CD1c-positive myeloid dendritic cell (primary cell): ENCODE measurements at regions not wholly inside any gene's neighbourhood (a gene's known extent, or its start where the extent isn't known, plus 50 kb on each side); places are given as distances from the start of the nearest gene placed in this dataset.

ENCODE experiments used
- DNase-seq: peaks from one replicate; pipeline ENCODE4 v3.0.0-alpha.2; 2016; ENCODE audit errors: extremely low spot score

DNA sequence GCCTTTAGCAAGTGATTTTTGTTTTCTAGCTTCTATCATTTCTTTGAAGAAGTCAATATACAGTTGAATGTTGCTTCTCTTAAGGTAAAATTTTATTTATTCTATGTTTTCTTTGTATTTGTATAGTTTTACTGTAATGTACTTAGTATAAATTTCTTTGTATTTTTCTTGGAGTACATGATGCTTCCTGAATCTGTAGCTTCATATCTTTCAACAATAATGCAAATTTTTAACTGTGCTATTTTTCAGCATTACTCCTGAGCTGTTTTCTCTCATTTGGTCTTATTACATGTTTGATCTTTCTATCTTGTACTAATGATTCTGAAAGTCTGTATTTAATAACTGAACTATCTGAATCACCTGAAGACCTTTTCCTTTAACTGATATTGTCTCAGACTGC is 253.9 kb upstream of the NXPH2 start:
- no peak for DNase-seq

GRCh38 chr2:139033300-139033699 is 253.1 kb upstream of the NXPH2 start:
- no peak for DNase-seq

DNA sequence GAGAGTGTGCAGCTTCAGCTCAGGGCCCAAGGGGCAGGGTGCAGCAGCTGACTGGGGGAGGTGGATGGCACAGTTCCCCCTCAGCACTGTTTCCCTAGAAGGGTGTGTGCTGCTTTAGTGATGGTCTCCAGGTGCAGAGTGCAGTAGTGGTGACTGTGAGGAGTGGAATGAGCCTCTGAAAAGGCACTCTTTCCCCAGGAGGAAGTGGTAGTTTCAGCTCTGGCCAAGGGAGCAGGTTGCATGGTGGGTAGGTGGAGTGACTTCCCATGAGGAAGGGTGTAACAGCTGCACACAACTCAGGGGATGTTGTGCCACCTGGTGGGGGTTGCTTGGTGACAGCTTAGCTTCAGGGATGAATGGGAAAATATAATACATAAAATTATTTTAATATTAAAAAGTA is 251.5 kb upstream of the NXPH2 start:
- DNase-seq, result no peak

- DNase-seq, result no peak
Measured at GRCh38 chr2:139020287-139020686, 240.1 kb upstream of the NXPH2 start.

DNA sequence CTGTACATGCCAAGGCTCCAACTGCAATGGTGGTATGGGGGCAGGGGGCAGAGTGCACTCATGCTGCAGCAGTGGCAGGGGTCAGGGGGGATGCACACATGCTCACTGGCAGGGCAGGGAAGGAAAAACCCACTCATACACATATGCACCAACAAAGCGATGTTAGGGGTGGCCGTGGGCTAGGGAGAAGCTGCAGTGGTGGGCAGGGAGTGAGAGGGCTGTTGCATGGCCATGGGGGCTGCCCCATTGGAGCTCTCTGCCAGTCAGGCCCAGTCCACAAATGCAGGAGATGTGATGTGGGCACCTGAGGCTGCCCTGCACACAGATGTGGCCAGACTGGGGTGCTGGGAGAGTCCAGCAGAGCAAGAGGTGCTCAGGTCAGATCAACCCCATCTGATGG is 238.1 kb upstream of the NXPH2 start:
- DNase-seq, result no peak

GRCh38 chr2:139007130-139007529 is 226.9 kb upstream of the NXPH2 start:
- no peak for DNase-seq

- DNase-seq, result no peak
Measured at GRCh38 chr2:139000131-139000785, 220.1 kb upstream of the NXPH2 start.

DNA sequence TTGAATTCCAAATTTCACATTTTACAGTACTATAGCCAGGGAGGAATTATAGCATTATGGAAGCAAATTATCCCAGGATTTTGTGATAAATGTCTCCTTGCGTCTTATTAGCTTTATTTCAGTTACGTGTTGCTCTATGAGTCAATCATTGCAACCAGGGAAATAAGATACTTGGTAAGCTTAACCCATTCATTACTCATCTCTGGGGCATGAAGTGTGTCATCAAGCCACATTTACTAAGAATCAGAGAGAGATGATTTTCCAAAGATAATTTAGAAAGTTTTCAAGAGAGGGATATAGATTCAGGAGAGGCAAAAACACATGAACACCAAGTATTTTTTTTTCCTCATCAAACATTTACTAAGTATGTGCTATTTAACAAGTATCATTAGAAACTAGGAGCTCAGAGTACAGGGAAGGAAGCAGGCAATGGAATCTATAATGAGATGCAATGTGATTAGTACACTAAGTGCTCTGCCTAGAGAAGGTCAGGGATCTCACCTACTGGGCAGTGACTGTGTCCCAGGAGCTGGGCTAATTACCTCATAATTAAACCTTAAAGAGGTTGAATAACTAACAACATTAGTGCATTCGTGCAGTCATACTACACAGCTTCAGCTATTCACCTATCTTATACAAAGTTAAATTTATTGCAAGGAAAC is 217.8 kb upstream of the NXPH2 start:
- DNase-seq, result no peak

DNA sequence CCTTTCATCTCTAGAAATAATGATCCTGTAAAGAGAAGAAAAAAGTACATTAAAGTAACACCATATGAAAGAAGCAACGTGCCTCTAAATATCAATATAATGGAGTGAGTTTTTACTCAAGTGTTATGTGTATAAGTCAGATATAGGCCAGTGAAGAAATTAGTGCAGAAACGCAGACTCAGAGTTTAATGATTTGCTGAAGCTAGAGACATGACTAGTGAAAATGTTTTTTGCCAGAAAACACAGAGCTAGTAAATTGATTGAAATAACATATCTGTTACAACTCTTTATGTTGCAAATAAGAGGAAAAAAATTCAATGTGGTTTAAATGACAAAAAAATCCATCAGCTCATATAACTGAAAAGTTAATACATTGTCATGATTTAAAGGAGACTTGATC is 217.2 kb upstream of the NXPH2 start:
- no peak for DNase-seq

DNA sequence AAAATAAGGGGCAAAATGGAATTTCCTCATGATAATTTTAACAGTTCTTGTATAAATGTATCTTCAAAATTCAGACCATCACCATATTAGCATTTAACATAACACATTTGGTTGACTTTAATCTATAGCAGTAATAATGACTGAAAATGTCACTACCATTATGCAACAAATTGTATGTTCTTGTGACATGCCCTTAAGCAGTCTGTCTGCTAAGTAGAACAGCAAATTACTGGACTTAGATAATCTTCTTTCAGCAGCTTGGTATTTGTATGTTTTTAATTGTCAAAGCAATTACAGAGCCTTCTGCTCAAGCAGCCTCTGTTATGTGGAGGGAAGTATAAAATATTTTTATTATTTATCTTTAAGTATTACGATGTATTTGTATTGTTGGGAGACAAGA is 214.3 kb upstream of the NXPH2 start:
- DNase-seq, result no peak

DNA sequence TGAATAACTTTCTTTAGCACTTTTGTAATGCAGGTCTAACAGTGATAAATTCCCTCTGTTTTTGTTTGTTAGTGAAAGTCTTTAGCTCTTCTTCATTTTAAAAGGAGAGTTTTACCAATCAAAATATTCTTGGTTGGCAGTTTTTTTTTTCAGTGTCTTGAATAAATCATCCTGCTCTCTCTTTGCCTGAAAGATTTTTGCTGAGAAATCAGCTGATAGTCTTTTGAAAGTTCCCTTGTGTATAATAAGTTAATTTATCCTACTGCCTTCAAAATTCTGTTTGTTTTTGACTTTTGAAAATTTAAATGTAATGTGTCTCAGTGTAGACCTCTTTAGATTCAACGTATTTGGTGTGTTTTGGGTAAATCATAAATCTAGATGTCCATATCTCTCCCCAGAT is 205.7 kb upstream of the NXPH2 start:
- no peak for DNase-seq

- no peak for DNase-seq
Measured at GRCh38 chr2:138979131-138979785, 199.1 kb upstream of the NXPH2 start.

DNA sequence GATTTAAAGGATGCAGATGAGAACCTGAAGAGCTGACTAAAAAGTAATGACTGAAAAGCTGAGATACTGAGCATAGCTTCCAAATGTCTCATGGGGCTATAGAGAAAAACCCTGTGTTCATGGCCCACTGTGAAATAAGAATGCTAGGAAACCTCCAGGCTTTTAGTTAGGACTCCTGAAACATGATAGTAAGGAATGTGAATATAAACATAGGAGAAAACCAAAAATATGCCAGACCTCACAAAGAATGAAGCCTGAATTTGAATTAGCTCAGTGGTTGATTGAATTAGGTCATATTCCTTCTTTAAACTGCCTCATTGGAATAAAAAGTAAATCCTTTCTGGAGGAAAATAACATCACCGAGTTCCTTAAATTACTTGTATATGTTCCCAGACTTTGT is 194.5 kb upstream of the NXPH2 start:
- no peak for DNase-seq

DNA sequence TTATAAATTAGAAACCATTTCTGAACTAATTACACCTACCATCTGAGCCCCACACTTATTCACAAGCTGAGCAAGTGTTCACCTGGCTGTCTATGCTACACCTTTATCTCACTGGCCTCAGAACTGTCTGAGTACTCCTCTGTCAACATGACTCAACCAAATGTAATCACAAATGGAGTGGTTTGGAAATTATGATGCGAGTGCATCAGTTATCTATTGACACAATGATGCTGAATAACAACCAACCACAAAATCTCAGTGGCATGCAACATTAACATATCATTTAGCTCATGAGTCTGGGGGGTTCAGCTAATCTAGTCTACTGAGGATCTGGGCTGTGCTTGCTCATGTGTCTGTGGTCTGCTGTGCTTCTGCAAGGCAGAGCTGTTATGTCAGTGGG is 184.2 kb upstream of the NXPH2 start:
- DNase-seq, result no peak

- no peak for DNase-seq
Measured at GRCh38 chr2:138962686-138963085, 182.5 kb upstream of the NXPH2 start.

DNA sequence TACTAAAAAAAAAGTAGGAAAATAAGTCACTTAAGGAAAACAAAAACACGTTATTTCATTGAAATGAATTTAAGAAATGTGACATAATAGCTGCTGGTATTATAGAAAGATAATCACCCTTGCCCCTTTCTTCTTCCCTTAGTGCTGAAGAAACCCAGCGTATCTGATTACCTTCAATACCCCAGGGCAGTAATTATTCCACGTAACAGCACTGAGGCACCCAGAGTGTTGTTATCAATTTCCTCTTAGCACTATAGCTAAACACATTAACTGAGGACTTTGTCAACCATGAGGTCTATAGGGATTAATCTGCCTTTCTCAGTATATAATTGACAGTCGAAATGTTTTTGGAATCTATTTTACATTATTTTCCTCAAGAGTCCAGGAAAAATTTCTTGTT is 180.0 kb upstream of the NXPH2 start:
- no peak for DNase-seq

GRCh38 chr2:138959031-138959430 is 178.8 kb upstream of the NXPH2 start:
- no peak for DNase-seq

DNA sequence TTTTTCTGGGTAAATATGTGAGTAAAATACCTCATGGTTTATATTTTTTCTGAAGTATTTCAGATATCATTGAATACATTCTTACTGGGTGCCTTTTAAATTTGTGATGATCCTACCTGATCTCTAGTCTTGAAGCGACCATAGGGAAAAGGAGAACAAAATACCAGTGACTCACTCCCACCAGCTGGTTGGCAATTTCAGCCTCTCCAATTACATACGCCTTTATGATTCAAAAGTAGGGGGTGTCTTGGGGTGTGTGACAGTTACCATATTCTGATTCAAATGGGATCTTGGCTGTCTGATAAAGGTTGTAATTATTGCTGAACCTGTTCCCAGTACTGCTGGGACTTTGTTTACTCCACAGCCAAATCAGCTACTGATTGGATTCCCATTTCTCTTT is 175.9 kb upstream of the NXPH2 start:
- no peak for DNase-seq

GRCh38 chr2:138950486-138950885 is 170.3 kb upstream of the NXPH2 start:
- no peak for DNase-seq

- no peak for DNase-seq
Measured at GRCh38 chr2:138949517-138949916, 169.3 kb upstream of the NXPH2 start.

GRCh38 chr2:138948070-138948539 is 167.9 kb upstream of the NXPH2 start:
- DNase-seq, result no peak

- DNase-seq, result no peak
Measured at GRCh38 chr2:138943470-138943869, 163.3 kb upstream of the NXPH2 start.

DNA sequence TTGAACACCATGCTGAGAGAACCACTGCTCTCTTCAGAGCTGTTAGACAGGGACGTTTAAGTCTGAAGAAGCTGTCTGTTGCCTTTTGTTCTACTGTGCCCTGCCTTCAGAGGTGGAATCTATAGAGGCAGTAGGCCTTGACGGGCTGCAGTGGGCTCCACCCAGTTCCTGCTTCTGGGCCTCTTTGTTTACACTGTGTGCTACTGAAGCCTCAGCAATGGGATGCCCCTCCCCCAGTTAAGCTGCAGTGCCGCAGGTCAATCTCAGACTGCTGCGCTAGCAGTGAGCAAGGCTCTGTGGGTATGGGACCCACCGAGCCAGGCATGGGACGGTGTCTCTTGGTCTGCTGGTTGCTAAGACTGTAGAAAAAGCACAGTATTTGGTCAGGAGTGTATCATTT is 162.3 kb upstream of the NXPH2 start:
- DNase-seq, result no peak
